ENCODE measurements at regions not wholly inside any gene's neighbourhood (a gene's known extent, or its start where the extent isn't known, plus 50 kb on each side); places are given as distances from the start of the nearest gene placed in this dataset.

- ATAC-seq (ENCODE audit: low FRiP score), result no peak
- DNase-seq (ENCODE audit: low spot score), result no peak
- TF ChIP-seq CTCF (IDR thresholded peaks at IDR 0.05), result no peak
Measured at GRCh38 chr9:118156846-118157245, 452.6 kb downstream of the TLR4 start.

- ATAC-seq (ENCODE audit: low FRiP score) (no peak), DNase-seq (ENCODE audit: low spot score) (no peak)
- no peak for TF ChIP-seq CTCF (IDR thresholded peaks at IDR 0.05)
Measured at GRCh38 chr9:118162716-118163115, 458.5 kb downstream of the TLR4 start.

GRCh38 chr9:118163751-118164150 is 459.5 kb downstream of the TLR4 start:
- TF ChIP-seq CTCF (IDR thresholded peaks at IDR 0.05), result no peak
- no peak for DNase-seq (ENCODE audit: low spot score)
- ATAC-seq (ENCODE audit: low FRiP score), result no peak

- DNase-seq (ENCODE audit: low spot score), result no peak
- no peak for TF ChIP-seq CTCF (IDR thresholded peaks at IDR 0.05)
- no peak for ATAC-seq (ENCODE audit: low FRiP score)
Measured at GRCh38 chr9:118165451-118165850, 461.2 kb downstream of the TLR4 start.

GRCh38 chr9:118170032-118170955 is 466.1 kb downstream of the TLR4 start:
- no peak for TF ChIP-seq CTCF (IDR thresholded peaks at IDR 0.05)
- DNase-seq (ENCODE audit: low spot score) (no peak), ATAC-seq (ENCODE audit: low FRiP score) (no peak)

- TF ChIP-seq CTCF (IDR thresholded peaks at IDR 0.05), result no peak
- DNase-seq (ENCODE audit: low spot score) (no peak), ATAC-seq (ENCODE audit: low FRiP score) (no peak)
Measured at GRCh38 chr9:118177241-118177640, 473.0 kb downstream of the TLR4 start.

GRCh38 chr9:118183576-118183975 is 479.4 kb downstream of the TLR4 start:
- DNase-seq (ENCODE audit: low spot score), result no peak
- TF ChIP-seq CTCF (IDR thresholded peaks at IDR 0.05), result no peak
- no peak for ATAC-seq (ENCODE audit: low FRiP score)

Data from omental fat pad (tissue), 3 donors.